HG03439 (cell line): ENCODE measurements at regions not wholly inside any gene's neighbourhood (a gene's known extent, or its start where the extent isn't known, plus 50 kb on each side); places are given as distances from the start of the nearest gene placed in this dataset.

ENCODE experiments used
- ATAC-seq: cut with Tn5 transposase; IDR thresholded peaks from one replicate; pipeline ENCODE4 v1.9.1; 2021; ENCODE audit warnings: mild to moderate bottlenecking, moderate library complexity; ENCODE audit not compliant: unreplicated experiment

- no peak for ATAC-seq
Observed at GRCh38 chr1:96992871-96993270, 271.3 kb downstream of the PTBP2 start.

- ATAC-seq = no peak
Observed at GRCh38 chr1:96995351-96995750, 273.8 kb downstream of the PTBP2 start.

- no peak for ATAC-seq
Observed at GRCh38 chr1:96996001-96996400, 274.4 kb downstream of the PTBP2 start.

GRCh38 chr1:96997717-96998116, 276.1 kb downstream of the PTBP2 start:
- no peak for ATAC-seq

- ATAC-seq = no peak
Observed at GRCh38 chr1:96998466-96998865, 276.9 kb downstream of the PTBP2 start.

- no peak for ATAC-seq
Observed at GRCh38 chr1:96999191-96999590, 277.6 kb downstream of the PTBP2 start.

- ATAC-seq = no peak
Observed at GRCh38 chr1:97004054-97004453, 282.5 kb downstream of the PTBP2 start.

- ATAC-seq = no peak
Observed at GRCh38 chr1:97004743-97005142, 283.2 kb downstream of the PTBP2 start.

GRCh38 chr1:97006044-97006661, 284.6 kb downstream of the PTBP2 start:
- no peak for ATAC-seq

- ATAC-seq = no peak
Observed at GRCh38 chr1:97007840-97008604, 286.4 kb downstream of the PTBP2 start.

GRCh38 chr1:97010566-97011264, 289.1 kb downstream of the PTBP2 start:
- no peak for ATAC-seq

- no peak for ATAC-seq
Observed at GRCh38 chr1:97013136-97013535, 291.6 kb downstream of the PTBP2 start.

GRCh38 chr1:97013941-97014340, 292.4 kb downstream of the PTBP2 start:
- no peak for ATAC-seq

GRCh38 chr1:97014426-97014825, 292.8 kb downstream of the PTBP2 start:
- ATAC-seq = no peak

GRCh38 chr1:97017895-97018294, 296.3 kb downstream of the PTBP2 start:
- peak; percentile 54 for ATAC-seq
